HG02970 (cell line): ENCODE measurements at regions not wholly inside any gene's neighbourhood (a gene's known extent, or its start where the extent isn't known, plus 50 kb on each side); places are given as distances from the start of the nearest gene placed in this dataset.
A peak's percentile ranks its signal among the peaks of the same experiment; 100 is the strongest.

Experiments
- ATAC-seq: cut with Tn5 transposase; IDR thresholded peaks from one replicate; pipeline ENCODE4 v1.9.1; 2021; ENCODE audit warnings: mild to moderate bottlenecking, moderate library complexity, moderate number of reproducible peaks; ENCODE audit not compliant: unreplicated experiment, low FRiP score

DNA sequence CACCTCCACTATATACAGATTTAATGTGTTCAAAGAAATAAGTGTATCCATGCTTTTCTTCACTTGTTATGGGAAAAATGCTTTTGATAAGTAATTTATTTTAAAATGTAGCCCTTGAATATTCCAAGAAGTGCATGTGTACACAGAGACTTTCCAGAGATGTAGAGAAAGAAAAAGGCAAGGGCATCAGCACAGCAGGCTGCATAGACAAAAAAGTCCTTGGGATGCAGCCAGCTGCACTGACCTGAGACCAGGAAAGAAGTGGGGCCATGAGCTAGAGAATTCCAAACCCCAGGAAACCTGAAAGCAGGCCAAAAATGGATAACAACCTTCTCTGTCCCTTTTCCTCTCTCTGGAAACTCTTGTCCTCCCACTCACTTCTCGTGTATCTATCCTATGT lies 51.6 kb upstream of the PRDM8 start:
- ATAC-seq = no peak

DNA sequence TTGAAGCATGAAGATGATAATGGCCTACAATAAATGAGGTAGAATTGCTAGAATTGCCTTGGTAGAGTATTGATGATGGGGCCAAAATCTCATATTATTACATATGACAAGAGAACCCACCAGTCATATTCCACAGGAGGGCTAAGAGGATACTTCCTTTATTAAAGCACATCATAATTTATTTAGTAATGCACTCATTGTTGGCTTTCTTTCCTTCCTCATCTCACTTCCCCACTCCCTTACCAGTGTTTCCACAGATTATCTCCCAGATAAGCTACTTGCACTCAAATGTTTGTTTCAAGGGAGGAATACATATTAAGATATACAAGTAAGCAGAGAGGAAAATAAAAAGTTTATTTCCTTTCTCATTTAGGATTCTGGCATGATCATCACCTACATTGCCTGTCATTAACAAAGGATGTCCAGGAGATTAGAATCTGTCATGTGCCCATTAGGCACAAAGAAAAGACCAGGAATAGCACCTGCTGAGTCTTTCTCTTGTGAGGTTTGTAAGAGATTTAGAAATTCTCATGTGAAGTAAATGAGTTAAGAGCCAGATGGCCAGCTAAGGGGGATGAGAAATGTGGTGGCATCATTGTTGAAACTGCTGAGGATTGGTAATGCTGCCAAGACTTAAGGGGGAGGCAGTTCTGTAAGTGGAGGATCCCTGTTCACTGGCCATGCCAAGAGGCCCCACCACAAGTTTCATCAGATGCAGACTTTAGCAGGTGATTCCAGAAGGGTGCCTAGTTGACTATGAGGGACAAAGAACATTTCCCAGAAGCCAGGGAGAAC lies 52.4 kb upstream of the PRDM8 start:
- no peak for ATAC-seq

GRCh38 chr4:80143307-80143679 lies 54.0 kb upstream of the PRDM8 start:
- ATAC-seq = no peak

GRCh38 chr4:80142394-80143306 lies 54.7 kb upstream of the PRDM8 start:
- no peak for ATAC-seq

GRCh38 chr4:80141543-80141942 lies 55.8 kb upstream of the PRDM8 start:
- no peak for ATAC-seq

- no peak for ATAC-seq
Measured at GRCh38 chr4:80140194-80140593, 57.1 kb upstream of the PRDM8 start.

DNA sequence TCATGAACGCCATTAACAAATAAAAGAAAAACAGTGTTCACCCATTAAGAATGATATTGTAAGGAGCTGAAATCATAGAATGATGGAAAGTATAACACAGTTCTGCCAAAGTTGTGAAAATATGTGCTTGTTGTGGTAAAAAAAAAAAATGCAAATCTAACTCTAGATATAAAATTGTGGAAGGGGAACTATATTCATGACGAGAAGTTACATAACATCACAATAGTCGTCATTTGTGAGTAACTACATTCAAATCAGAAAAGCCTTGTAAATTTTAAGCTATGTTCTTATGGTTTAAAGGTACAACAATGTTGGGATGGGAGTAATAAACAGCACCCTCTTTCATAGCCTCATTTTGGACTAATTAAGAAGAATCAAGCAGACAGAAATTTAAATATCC lies 57.6 kb upstream of the PRDM8 start:
- ATAC-seq = no peak

DNA sequence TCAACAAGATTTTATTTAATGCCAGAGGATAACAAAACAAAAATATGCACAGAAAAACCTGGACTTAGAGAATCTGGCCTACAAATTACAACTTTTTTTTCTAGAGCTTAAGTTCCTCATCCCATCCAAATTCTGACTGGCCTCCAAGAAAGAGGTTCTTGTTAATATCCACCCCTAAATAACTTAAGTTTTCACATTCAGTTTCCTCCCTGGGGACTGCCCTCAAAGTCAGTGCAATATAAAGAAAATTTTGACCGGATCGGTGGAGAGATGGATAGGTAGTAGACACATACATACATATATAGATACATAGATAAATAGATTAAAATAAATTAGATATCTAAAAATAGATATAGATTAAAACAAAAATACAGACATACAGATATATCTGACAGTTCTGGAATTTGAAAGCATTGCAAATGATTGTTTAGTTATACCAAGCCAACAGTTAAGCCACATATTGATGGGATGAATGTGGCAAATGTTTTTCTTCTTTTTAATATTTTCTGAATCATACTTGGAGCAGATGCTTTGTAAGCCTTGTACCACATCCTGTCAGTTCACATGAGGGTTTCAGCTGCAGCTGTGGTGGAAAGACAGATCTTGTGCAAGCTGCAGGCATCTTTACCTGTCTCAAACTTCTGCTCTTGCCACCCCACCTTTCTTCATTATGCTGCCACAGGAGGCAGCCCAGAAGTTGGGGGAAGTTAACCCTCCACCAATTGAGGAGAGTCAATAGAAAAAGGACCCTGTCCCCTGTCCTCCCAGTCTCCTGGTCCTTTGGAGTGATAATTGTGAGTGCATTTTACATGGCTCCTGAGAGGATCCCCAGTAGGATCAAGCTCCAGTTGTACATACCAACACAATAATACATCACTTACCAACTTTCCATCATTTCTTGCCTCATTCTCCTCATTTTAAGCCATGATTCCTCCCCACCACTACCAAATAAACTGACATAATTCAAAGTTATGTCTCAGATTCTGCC lies 58.5 kb upstream of the PRDM8 start:
- peak; percentile 89 for ATAC-seq

- no peak for ATAC-seq
Measured at GRCh38 chr4:80137631-80138030, 59.7 kb upstream of the PRDM8 start.

DNA sequence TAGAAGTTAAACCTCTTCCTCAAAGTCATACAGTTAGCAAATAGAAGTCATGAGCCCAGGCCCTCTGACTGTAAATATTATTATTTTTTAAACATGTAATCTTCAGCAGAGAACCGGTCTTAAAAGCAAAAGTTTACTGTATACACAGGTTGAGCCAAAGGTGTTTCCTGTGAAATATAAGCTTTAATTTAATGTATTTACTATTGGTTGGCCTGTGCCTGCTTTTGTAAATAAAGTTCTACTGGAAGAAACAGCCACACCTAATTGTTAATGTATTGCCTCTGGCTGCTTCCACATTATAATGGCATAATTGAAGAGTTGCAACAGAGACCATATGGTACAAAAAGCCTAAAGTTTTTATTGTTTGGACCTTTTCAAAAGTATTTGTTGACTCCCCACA lies 61.0 kb upstream of the PRDM8 start:
- no peak for ATAC-seq

- ATAC-seq = no peak
Measured at GRCh38 chr4:80135702-80136058, 61.6 kb upstream of the PRDM8 start.

GRCh38 chr4:80134936-80135701 lies 62.1 kb upstream of the ANTXR2 start:
- ATAC-seq = no peak

GRCh38 chr4:80133240-80133783 lies 60.3 kb upstream of the ANTXR2 start:
- no peak for ATAC-seq

GRCh38 chr4:80129785-80130184 lies 56.8 kb upstream of the ANTXR2 start:
- ATAC-seq = no peak

DNA sequence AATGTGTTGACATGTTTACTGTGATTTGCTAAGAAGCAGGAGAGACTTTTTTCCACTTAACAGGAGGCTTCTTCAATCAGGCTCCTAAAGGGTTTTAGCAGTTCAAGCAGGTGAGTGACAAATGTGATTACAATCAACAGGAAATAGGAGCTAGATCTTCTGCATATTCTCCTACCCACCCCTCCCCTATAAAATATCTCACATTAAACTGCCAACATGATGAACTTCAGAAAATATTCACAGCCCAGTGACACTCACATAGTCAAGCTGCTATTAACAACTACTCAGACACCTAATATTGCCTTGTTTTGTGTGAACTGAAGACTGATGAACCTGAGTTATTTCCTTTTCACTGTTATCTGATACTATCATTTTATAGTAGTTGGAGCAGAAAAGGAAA lies 55.9 kb upstream of the ANTXR2 start:
- ATAC-seq = no peak

GRCh38 chr4:80127870-80128419 lies 54.9 kb upstream of the ANTXR2 start:
- ATAC-seq = no peak

GRCh38 chr4:80126435-80126834 lies 53.4 kb upstream of the ANTXR2 start:
- no peak for ATAC-seq

DNA sequence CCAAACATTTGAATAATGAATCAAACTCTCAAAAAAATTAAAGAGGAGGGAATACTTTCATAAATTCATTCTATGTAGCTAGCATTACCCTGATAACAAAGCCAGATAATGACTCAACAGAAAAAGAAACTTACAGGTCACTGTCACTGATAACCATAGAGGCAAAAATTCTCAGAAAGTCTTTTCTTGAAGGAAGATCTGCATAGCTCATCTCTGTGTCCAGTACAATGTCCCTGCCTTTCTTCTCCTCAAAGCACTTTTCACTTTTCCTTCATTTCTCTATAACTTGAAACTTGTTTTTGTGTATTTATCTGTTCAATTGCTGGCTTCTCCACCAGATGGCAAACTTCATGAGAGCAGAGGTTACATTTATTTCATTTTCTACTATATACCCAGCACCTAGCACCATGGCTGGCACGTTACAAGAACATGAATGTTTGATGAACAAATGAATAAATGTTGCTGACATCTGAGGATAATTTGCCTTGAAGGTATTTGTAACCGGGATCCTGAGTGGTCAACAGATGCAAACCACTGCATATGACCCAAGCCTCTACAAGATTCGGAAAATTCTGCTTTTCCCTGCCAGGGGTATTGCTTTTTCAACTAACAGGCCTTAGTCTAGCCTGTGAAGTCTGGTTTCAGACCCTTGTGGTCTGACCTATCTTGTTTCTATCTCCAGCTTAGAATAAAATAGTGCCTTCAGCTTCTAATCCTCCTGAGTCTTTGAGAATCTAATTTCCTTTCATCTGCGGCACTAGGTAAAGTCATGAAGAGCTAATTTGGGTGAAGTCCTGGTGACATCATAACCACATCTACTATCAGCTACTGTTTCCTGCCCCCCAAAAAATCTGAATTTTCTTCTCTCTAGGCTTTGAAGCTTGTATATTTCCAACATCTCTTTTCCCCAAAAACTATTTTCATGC lies 52.5 kb upstream of the ANTXR2 start:
- no peak for ATAC-seq
